Naive thymus-derived CD4-positive, alpha-beta T cell (primary cell): ENCODE measurements at regions not wholly inside any gene's neighbourhood (a gene's known extent, or its start where the extent isn't known, plus 50 kb on each side); places are given as distances from the start of the nearest gene placed in this dataset.

Source experiments
- ATAC-seq: fragments of 150-1000 bp; cut with Tn5 transposase; 2 replicates; pipeline ENCODE4 v1.10.0; 2021; ENCODE audit warnings: mild to moderate bottlenecking, moderate library complexity
- CTCF ChIA-PET: fragments of 350-600 bp; sonication (Branson Sonifier 250); formaldehyde crosslinking; loops from one replicate; lab custom pipeline; 2021; ENCODE audit warnings: antibody characterized with exemption; lab: Charles Lee
- POLR2A ChIA-PET: fragments of 350-600 bp; sonication (Branson Sonifier 250); formaldehyde crosslinking; loops from one replicate; lab custom pipeline; 2021; ENCODE audit warnings: antibody characterized with exemption, inconsistent platforms; lab: Charles Lee
- DNase-seq, 9 donors: peaks; one replicate each; pipeline versions ENCODE4 v3.0.0 to v3.0.0-alpha.2; 2020 to 2022; ENCODE audit warnings: mixed read lengths in 1 of 9
- H3K27ac ChIP-seq: one replicate; pipeline ENCODE4 v1.7.0; 2013; ENCODE audit warnings: mild to moderate bottlenecking, low read depth, low read length, moderate library complexity
- H3K27me3 ChIP-seq, 2 donors: one replicate each; pipeline ENCODE4 v1.7.0; 2013; ENCODE audit warnings: low read length in 2 of 2, mild to moderate bottlenecking in 2 of 2, moderate library complexity in 2 of 2; ENCODE audit not compliant: control insufficient read depth in 2 of 2, insufficient read depth in 2 of 2
- H3K36me3 ChIP-seq, 3 experiments: 1 replicate in 2 of 3; 2 replicates in 1 of 3; pipeline ENCODE4 v1.7.0; 2013; ENCODE audit warnings: low read length in 3 of 3, mild to moderate bottlenecking in 3 of 3, moderate library complexity in 1 of 3; ENCODE audit not compliant: insufficient read depth in 3 of 3, control insufficient read depth in 2 of 3
- H3K4me1 ChIP-seq, 2 donors: one replicate each; pipeline ENCODE4 v1.7.0; 2013; ENCODE audit warnings: low read length in 2 of 2, mild to moderate bottlenecking in 2 of 2, moderate library complexity in 1 of 2; ENCODE audit not compliant: control insufficient read depth in 2 of 2, insufficient read depth in 2 of 2
- H3K4me3 ChIP-seq: 2 replicates; pipeline ENCODE4 v1.7.0; 2013; ENCODE audit warnings: mild to moderate bottlenecking, low read length
- H3K9me3 ChIP-seq, 3 experiments: 1 replicate in 2 of 3; 2 replicates in 1 of 3; pipeline ENCODE4 v1.7.0; 2013; ENCODE audit warnings: low read length in 3 of 3; ENCODE audit not compliant: control insufficient read depth in 2 of 3
- H3K27ac Mint-ChIP-seq, 9 donors: one replicate each; pipeline ENCODE4 v1.8.0; 2020 to 2022; ENCODE audit warnings: mixed read lengths in 9 of 9, mild to moderate bottlenecking in 8 of 9, moderate library complexity in 5 of 9, inconsistent platforms in 2 of 9
- H3K27me3 Mint-ChIP-seq, 5 donors: one replicate each; pipeline ENCODE4 v1.8.0; 2021 to 2022; ENCODE audit warnings: mixed read lengths in 5 of 5, mild to moderate bottlenecking in 1 of 5
- H3K36me3 Mint-ChIP-seq, 5 donors: one replicate each; pipeline ENCODE4 v1.8.0; 2020 to 2022; ENCODE audit warnings: mixed read lengths in 5 of 5, mild to moderate bottlenecking in 3 of 5, inconsistent platforms in 1 of 5
- H3K4me1 Mint-ChIP-seq, 7 donors: one replicate each; pipeline ENCODE4 v1.8.0; 2020 to 2022; ENCODE audit warnings: mixed read lengths in 7 of 7, mild to moderate bottlenecking in 3 of 7, inconsistent platforms in 1 of 7
- H3K4me3 Mint-ChIP-seq, 10 donors: one replicate each; pipeline ENCODE4 v1.8.0; 2020 to 2022; ENCODE audit warnings: mild to moderate bottlenecking in 10 of 10, mixed read lengths in 10 of 10, moderate library complexity in 6 of 10, inconsistent platforms in 2 of 10
- H3K9me3 Mint-ChIP-seq, 11 donors: one replicate each; pipeline ENCODE4 v1.8.0; 2020 to 2022; ENCODE audit warnings: mixed read lengths in 11 of 11, mild to moderate bottlenecking in 4 of 11, inconsistent platforms in 1 of 11, moderate library complexity in 1 of 11
- intact Hi-C, 2 donors: fragments of 100-400 bp; cut with micrococcal nuclease; formaldehyde crosslinking; loops; one replicate each; pipeline ENCODE4 v1.15.1; 2023

GRCh38 chr15:96273317-96274086 is 57.0 kb upstream of the NR2F2 start:
- Histone ChIP-seq H3K4me3 (no peak overlapping the region), H3K27me3 (no peaks in the 10 kb centered on the region), H3K27ac (no peak overlapping the region), H3K4me1 (no peaks in the 10 kb centered on the region), H3K36me3 (no peaks in the 10 kb centered on the region), H3K9me3 (no peaks in the 10 kb centered on the region)
- ATAC-seq (no peak), DNase-seq (no peak)
- H3K4me1 Mint-ChIP-seq, result no peaks in the 10 kb centered on the region
- H3K27me3 Mint-ChIP-seq, result peaks cover 0 to 27% (median 24%) of the 10 kb centered on the region in 5 donors
- H3K27ac Mint-ChIP-seq, result no peak overlapping the region
- ChIA-PET CTCF (no interaction called here), POLR2A (no interaction called here)
- no peaks in the 10 kb centered on the region for H3K36me3 Mint-ChIP-seq
- intact Hi-C loops, result no loop called here
- peaks cover 0 to 8% (median 0%) of the 10 kb centered on the region in 11 donors for H3K9me3 Mint-ChIP-seq
- peak overlapping the region in 1 of 10 donors; percentile 23 for H3K4me3 Mint-ChIP-seq

GRCh38 chr15:96274087-96274440 is 56.4 kb upstream of the NR2F2 start:
- no peaks in the 10 kb centered on the region for H3K36me3 ChIP-seq
- DNase-seq (no peak), ATAC-seq (no peak)
- H3K4me1 ChIP-seq, result no peaks in the 10 kb centered on the region
- no peaks in the 10 kb centered on the region for H3K27me3 ChIP-seq
- Mint-ChIP-seq H3K9me3 (peaks cover 0 to 8% (median 0%) of the 10 kb centered on the region in 11 donors), H3K27me3 (peaks cover 0 to 25% (median 24%) of the 10 kb centered on the region in 5 donors), H3K36me3 (no peaks in the 10 kb centered on the region), H3K4me1 (no peaks in the 10 kb centered on the region), H3K4me3 (no peak overlapping the region), H3K27ac (no peak overlapping the region)
- H3K27ac ChIP-seq, result no peak overlapping the region
- ChIA-PET POLR2A (no interaction called here), CTCF (no interaction called here)
- H3K4me3 ChIP-seq, result no peak overlapping the region
- no peaks in the 10 kb centered on the region for H3K9me3 ChIP-seq
- intact Hi-C loops, result no loop called here

- Mint-ChIP-seq H3K4me3 (no peak overlapping the region), H3K9me3 (peaks cover 0 to 5% (median 0%) of the 10 kb centered on the region in 11 donors), H3K36me3 (no peaks in the 10 kb centered on the region), H3K27ac (no peak overlapping the region), H3K27me3 (peaks cover 0 to 25% (median 20%) of the 10 kb centered on the region in 5 donors), H3K4me1 (no peaks in the 10 kb centered on the region)
- DNase-seq, result no peak
- H3K27ac ChIP-seq, result no peak overlapping the region
- H3K27me3 ChIP-seq, result no peaks in the 10 kb centered on the region
- intact Hi-C loops, result no loop called here
- ChIA-PET POLR2A (no interaction called here), CTCF (no interaction called here)
- no peaks in the 10 kb centered on the region for H3K36me3 ChIP-seq
- ATAC-seq, result no peak
- H3K9me3 ChIP-seq, result no peaks in the 10 kb centered on the region
- no peak overlapping the region for H3K4me3 ChIP-seq
- no peaks in the 10 kb centered on the region for H3K4me1 ChIP-seq
Observed at GRCh38 chr15:96274698-96275097, 55.8 kb upstream of the NR2F2 start.

DNA sequence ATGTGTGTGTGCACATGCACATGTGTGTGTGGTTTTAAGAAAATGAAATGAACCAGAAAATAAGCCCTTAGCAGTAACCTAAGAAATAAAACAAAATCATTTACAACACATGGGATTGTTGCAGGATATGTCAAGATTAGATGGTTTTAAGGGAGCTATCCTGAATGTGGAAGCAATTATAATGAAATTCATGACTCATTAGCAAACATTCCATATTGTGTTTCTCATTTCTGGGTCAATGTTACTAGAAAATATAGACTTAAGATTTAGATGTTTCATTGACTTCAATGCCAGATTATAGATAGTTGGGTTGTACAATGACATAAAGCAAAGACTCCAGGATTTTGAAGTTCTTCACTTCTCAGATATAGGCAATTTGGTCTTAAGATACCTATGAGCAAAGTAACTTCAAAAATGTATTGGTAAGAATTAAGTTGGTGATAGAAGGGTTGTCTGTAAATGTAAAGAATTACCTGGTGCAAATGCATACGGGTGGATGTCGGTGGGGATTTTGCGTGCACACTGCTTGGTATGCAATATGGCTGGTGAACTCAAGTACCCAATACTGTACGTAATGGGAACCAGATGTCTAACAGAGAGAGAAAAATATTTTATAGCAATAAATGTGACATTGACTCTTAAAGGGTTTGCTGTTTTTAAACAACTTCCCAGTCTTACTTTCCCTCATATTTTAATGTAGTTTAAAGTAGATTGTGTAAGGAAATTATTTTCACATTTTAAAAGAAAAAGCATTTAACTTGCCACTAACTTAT is 53.9 kb upstream of the NR2F2 start:
- no peaks in the 10 kb centered on the region for H3K9me3 ChIP-seq
- POLR2A ChIA-PET, result no interaction called here
- Mint-ChIP-seq H3K27ac (no peak overlapping the region), H3K4me1 (no peaks in the 10 kb centered on the region), H3K27me3 (peaks cover 0 to 28% (median 17%) of the 10 kb centered on the region in 5 donors), H3K4me3 (no peak overlapping the region), H3K36me3 (no peaks in the 10 kb centered on the region), H3K9me3 (peaks cover 0 to 10% (median 1%) of the 10 kb centered on the region in 11 donors)
- no peak for DNase-seq
- no peaks in the 10 kb centered on the region for H3K36me3 ChIP-seq
- H3K4me3 ChIP-seq, result no peak overlapping the region
- H3K27me3 ChIP-seq, result no peaks in the 10 kb centered on the region
- CTCF ChIA-PET, result no interaction called here
- ATAC-seq, result no peak
- H3K27ac ChIP-seq, result no peak overlapping the region
- H3K4me1 ChIP-seq, result no peaks in the 10 kb centered on the region
- intact Hi-C loops, result no loop called here
